HEK293 (cell line): ENCODE measurements at regions not wholly inside any gene's neighbourhood (a gene's known extent, or its start where the extent isn't known, plus 50 kb on each side); places are given as distances from the start of the nearest gene placed in this dataset.

Source experiments
- CTCF ChIA-PET: fragments of 350-600 bp; formaldehyde crosslinking; extraction: SDS; loops from one replicate; lab custom pipeline; 2021; ENCODE audit warnings: antibody characterized with exemption; lab: Yijun Ruan, JAX
- POLR2A ChIA-PET: fragments of 300-600 bp; formaldehyde crosslinking; extraction: SDS; loops from one replicate; lab custom pipeline; 2020; ENCODE audit warnings: antibody characterized with exemption, inconsistent platforms; lab: Yijun Ruan, JAX
- H3K27ac ChIP-seq: fragments of 200-500 bp; sonication (Bioruptor generic); 2 replicates; pipeline ENCODE4 v1.5.1; 2014; ENCODE audit warnings: low read depth, low read length, control low read depth, inconsistent platforms; ENCODE audit errors: extremely low read depth
- H3K36me3 ChIP-seq, 2 experiments: fragments of 200-500 bp in 1 of 2; sonication (Bioruptor generic) in 1 of 2; 1 replicate in 1 of 2; 2 replicates in 1 of 2; pipeline ENCODE4 v1.5.1; 2014 to 2017; ENCODE audit warnings: inconsistent platforms in 2 of 2, low read length in 2 of 2; ENCODE audit not compliant: control insufficient read depth in 2 of 2, insufficient read depth in 1 of 2
- H3K4me1 ChIP-seq: fragments of 200-500 bp; sonication (Bioruptor generic); 2 replicates; pipeline ENCODE4 v1.5.1; 2014; ENCODE audit warnings: mild to moderate bottlenecking, low read length, inconsistent platforms; ENCODE audit not compliant: control insufficient read depth, insufficient read depth
- H3K4me3 ChIP-seq: 2 replicates; pipeline ENCODE4 v1.5.1; 2011; ENCODE audit warnings: low read depth, mild to moderate bottlenecking, control low read depth, low read length, moderate library complexity
- H3K9me3 ChIP-seq: fragments of 200-500 bp; sonication (Bioruptor generic); 2 replicates; pipeline ENCODE4 v1.5.1; 2014; ENCODE audit warnings: low read depth, low read length, inconsistent platforms; ENCODE audit not compliant: control insufficient read depth, insufficient read depth
- CTCF ChIP-seq: fragments of 450-650 bp; formaldehyde crosslinking; IDR thresholded peaks from 2 replicates; pipeline ENCODE4 v1.5.1; 2016; ENCODE audit warnings: missing biosample characterization, missing genetic modification characterization
- EGR2 ChIP-seq: fragments of 450-650 bp; formaldehyde crosslinking; IDR thresholded peaks from 2 replicates; pipeline ENCODE4 v1.5.1; 2016; ENCODE audit warnings: low read depth, missing biosample characterization, missing genetic modification characterization
- PRDM10 ChIP-seq: fragments of 450-650 bp; formaldehyde crosslinking; IDR thresholded peaks from 2 replicates; pipeline ENCODE4 v1.5.1; 2016; ENCODE audit warnings: missing biosample characterization, missing genetic modification characterization
- SP3 ChIP-seq: fragments of 450-650 bp; formaldehyde crosslinking; IDR thresholded peaks from 2 replicates; pipeline ENCODE4 v1.5.1; 2016; ENCODE audit warnings: missing biosample characterization, missing genetic modification characterization
- TRIM28 ChIP-seq: IDR thresholded peaks from 2 replicates; pipeline ENCODE4 v1.6.1; 2011; ENCODE audit warnings: low read length, control low read depth, borderline replicate concordance
- YY1 ChIP-seq: fragments of 450-650 bp; formaldehyde crosslinking; IDR thresholded peaks from 2 replicates; pipeline ENCODE4 v1.5.1; 2018; ENCODE audit warnings: missing biosample characterization, missing genetic modification characterization
- YY2 ChIP-seq: fragments of 450-650 bp; formaldehyde crosslinking; IDR thresholded peaks from 2 replicates; pipeline ENCODE4 v1.5.1; 2016; ENCODE audit warnings: missing biosample characterization, missing genetic modification characterization
- ZBTB26 ChIP-seq: fragments of 450-650 bp; formaldehyde crosslinking; optimal IDR thresholded peaks from 2 replicates; pipeline ENCODE3; 2016; ENCODE audit warnings: missing biosample characterization, mild to moderate bottlenecking, missing genetic modification characterization
- ZBTB44 ChIP-seq: fragments of 450-650 bp; IDR thresholded peaks from 2 replicates; pipeline ENCODE4 v1.5.1; 2018; ENCODE audit warnings: missing biosample characterization, mild to moderate bottlenecking, missing genetic modification characterization
- ZBTB48 ChIP-seq: fragments of 450-650 bp; formaldehyde crosslinking; IDR thresholded peaks from 2 replicates; pipeline ENCODE4 v1.5.1; 2016; ENCODE audit warnings: missing biosample characterization, missing genetic modification characterization
- ZNF426 ChIP-seq: fragments of 450-650 bp; formaldehyde crosslinking; IDR thresholded peaks from 2 replicates; pipeline ENCODE4 v1.5.1; 2017; ENCODE audit warnings: missing biosample characterization, missing genetic modification characterization, mild to moderate bottlenecking, inconsistent platforms, moderate library complexity
- ZNF449 ChIP-seq: fragments of 450-650 bp; formaldehyde crosslinking; IDR thresholded peaks from 2 replicates; pipeline ENCODE4 v1.5.1; 2017; ENCODE audit warnings: missing biosample characterization, mild to moderate bottlenecking, missing genetic modification characterization, moderate library complexity
- ZNF488 ChIP-seq: fragments of 450-650 bp; formaldehyde crosslinking; IDR thresholded peaks from 2 replicates; pipeline ENCODE4 v1.5.1; 2016; ENCODE audit warnings: missing biosample characterization, missing genetic modification characterization
- ZNF544 ChIP-seq: fragments of 450-650 bp; formaldehyde crosslinking; IDR thresholded peaks from 2 replicates; pipeline ENCODE4 v1.5.0; 2017; ENCODE audit warnings: missing biosample characterization, missing genetic modification characterization
- ZNF548 ChIP-seq: fragments of 450-650 bp; formaldehyde crosslinking; IDR thresholded peaks from 2 replicates; pipeline ENCODE4 v1.5.1; 2016; ENCODE audit warnings: missing biosample characterization, missing genetic modification characterization
- ZNF585B ChIP-seq: fragments of 450-650 bp; formaldehyde crosslinking; IDR thresholded peaks from 2 replicates; pipeline ENCODE4 v1.5.1; 2016; ENCODE audit warnings: missing biosample characterization, missing genetic modification characterization
- ZNF658 ChIP-seq: fragments of 450-650 bp; formaldehyde crosslinking; IDR thresholded peaks from 2 replicates; pipeline ENCODE4; 2016; ENCODE audit warnings: missing biosample characterization, missing genetic modification characterization

- TF ChIP-seq ZBTB26 (tag by site-specific recombination) (no peak), ZNF426 (tag by site-specific recombination) (no peak), SP3 (tag by site-specific recombination) (no peak), ZNF658 (tag by site-specific recombination) (no peak)
Measured at GRCh38 chr10:56091872-56092271, 269.2 kb downstream of the ZWINT start (continued).

- no peak overlapping the region for H3K4me3 ChIP-seq
- ChIA-PET CTCF (no interaction called here), POLR2A (no interaction called here)
- H3K9me3 ChIP-seq, result no peaks in the 10 kb centered on the region
- H3K27ac ChIP-seq, result no peak overlapping the region
- TF ChIP-seq YY2 (tag by site-specific recombination) (no peak), TRIM28 (peak; percentile 74; the same call in 1 of the 2 replicates), ZBTB48 (tag by site-specific recombination) (no peak), ZNF585B (peak; percentile 84)
- H3K36me3 ChIP-seq, result no peaks in the 10 kb centered on the region
- H3K4me1 ChIP-seq, result no peaks in the 10 kb centered on the region
Measured at GRCh38 chr10:56090914-56091540, 270.0 kb downstream of the ZWINT start.

GRCh38 chr10:56085406-56086122, 275.5 kb downstream of the ZWINT start:
- no peaks in the 10 kb centered on the region for H3K9me3 ChIP-seq
- no peak overlapping the region for H3K4me3 ChIP-seq
- no peaks in the 10 kb centered on the region for H3K36me3 ChIP-seq
- H3K4me1 ChIP-seq, result no peaks in the 10 kb centered on the region
- TF ChIP-seq ZNF449 (tag by site-specific recombination), result no peak
- ChIA-PET CTCF (no interaction called here), POLR2A (no interaction called here)
- no peak overlapping the region for H3K27ac ChIP-seq

- no peaks in the 10 kb centered on the region for H3K4me1 ChIP-seq
- H3K36me3 ChIP-seq, result no peaks in the 10 kb centered on the region
- no peaks in the 10 kb centered on the region for H3K9me3 ChIP-seq
- CTCF ChIA-PET, result no interaction called here
- no peak overlapping the region for H3K27ac ChIP-seq
- POLR2A ChIA-PET, result no interaction called here
- no peak overlapping the region for H3K4me3 ChIP-seq
- TF ChIP-seq ZBTB44 (tag by site-specific recombination), result no peak
- TF ChIP-seq ZNF488 (tag by site-specific recombination), result no peak
- no peak for TF ChIP-seq PRDM10 (tag by site-specific recombination)
- no peak for TF ChIP-seq ZNF544 (tag by site-specific recombination)
- no peak for TF ChIP-seq CTCF (tag by site-specific recombination)
- no peak for TF ChIP-seq EGR2 (tag by site-specific recombination)
- no peak for TF ChIP-seq YY1 (tag by site-specific recombination)
- TF ChIP-seq ZNF548 (tag by site-specific recombination), result no peak
Measured at GRCh38 chr10:56082169-56082568, 278.9 kb downstream of the ZWINT start.
